ENCODE measurements at regions not wholly inside any gene's neighbourhood (a gene's known extent, or its start where the extent isn't known, plus 50 kb on each side); places are given as distances from the start of the nearest gene placed in this dataset.

DNA sequence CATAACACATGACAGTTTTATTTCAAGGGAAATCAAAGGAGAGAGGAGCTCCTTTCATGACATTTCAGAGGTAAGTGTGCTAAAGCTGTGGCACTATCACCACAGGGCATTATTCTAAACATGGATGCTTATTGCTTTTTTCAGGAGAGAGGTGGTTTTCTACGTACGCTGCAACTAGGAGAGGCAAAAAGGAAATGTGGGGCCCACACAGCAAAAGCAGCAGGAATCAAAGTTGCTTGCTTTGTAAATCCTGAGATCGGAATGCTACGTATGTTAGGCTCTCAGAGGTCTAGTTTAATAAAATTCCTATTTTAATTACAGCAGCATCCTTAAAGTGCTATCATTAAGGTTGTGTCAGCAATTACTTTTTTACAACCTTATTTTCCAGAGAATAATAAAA is 55.0 kb upstream of the GRIP1 start (continued):
- TF ChIP-seq, protein P1, sequence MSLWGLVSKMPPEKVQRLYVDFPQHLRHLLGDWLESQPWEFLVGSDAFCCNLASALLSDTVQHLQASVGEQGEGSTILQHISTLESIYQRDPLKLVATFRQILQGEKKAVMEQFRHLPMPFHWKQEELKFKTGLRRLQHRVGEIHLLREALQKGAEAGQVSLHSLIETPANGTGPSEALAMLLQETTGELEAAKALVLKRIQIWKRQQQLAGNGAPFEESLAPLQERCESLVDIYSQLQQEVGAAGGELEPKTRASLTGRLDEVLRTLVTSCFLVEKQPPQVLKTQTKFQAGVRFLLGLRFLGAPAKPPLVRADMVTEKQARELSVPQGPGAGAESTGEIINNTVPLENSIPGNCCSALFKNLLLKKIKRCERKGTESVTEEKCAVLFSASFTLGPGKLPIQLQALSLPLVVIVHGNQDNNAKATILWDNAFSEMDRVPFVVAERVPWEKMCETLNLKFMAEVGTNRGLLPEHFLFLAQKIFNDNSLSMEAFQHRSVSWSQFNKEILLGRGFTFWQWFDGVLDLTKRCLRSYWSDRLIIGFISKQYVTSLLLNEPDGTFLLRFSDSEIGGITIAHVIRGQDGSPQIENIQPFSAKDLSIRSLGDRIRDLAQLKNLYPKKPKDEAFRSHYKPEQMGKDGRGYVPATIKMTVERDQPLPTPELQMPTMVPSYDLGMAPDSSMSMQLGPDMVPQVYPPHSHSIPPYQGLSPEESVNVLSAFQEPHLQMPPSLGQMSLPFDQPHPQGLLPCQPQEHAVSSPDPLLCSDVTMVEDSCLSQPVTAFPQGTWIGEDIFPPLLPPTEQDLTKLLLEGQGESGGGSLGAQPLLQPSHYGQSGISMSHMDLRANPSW (CRISPR knock-in tag; conservative IDR thresholded peaks at IDR 0.05; ENCODE audit: low read depth) = no peak
- TF ChIP-seq, protein P2, sequence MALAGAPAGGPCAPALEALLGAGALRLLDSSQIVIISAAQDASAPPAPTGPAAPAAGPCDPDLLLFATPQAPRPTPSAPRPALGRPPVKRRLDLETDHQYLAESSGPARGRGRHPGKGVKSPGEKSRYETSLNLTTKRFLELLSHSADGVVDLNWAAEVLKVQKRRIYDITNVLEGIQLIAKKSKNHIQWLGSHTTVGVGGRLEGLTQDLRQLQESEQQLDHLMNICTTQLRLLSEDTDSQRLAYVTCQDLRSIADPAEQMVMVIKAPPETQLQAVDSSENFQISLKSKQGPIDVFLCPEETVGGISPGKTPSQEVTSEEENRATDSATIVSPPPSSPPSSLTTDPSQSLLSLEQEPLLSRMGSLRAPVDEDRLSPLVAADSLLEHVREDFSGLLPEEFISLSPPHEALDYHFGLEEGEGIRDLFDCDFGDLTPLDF (CRISPR knock-in tag; IDR thresholded peaks at IDR 0.05) = no peak
- TF ChIP-seq, protein P3, sequence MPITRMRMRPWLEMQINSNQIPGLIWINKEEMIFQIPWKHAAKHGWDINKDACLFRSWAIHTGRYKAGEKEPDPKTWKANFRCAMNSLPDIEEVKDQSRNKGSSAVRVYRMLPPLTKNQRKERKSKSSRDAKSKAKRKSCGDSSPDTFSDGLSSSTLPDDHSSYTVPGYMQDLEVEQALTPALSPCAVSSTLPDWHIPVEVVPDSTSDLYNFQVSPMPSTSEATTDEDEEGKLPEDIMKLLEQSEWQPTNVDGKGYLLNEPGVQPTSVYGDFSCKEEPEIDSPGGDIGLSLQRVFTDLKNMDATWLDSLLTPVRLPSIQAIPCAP (CRISPR knock-in tag; IDR thresholded peaks at IDR 0.05) = no peak

DNA sequence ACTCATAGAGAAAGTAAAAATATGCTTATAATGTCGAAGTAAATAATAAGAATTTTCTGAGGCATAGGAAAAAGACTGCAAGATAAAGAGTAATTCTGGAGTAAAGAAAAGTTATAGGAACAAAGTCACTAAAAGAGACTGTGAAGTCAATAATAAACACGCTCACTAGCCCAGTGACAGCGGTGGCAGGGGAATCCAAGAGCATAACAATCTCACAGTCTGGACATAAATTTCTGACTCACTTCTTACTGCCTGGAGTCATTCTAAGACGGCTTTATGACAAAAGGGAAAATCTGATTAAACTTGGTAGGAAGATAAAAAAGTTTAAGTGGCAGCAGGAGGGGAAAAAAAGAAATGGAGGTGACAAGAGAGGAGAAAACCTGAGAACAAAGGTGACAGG is 56.4 kb upstream of the GRIP1 start:
- ATAC-seq (no peak), DNase-seq (ENCODE audit: low spot score) (no peak)
- Mint-ChIP-seq H3K4me3 (no peak overlapping the region), H3K27ac (no peak overlapping the region), H3K4me1 (peaks cover 15% of the 10 kb centered on the region), H3K36me3 (no peaks in the 10 kb centered on the region), H3K27me3 (ENCODE audit: low read depth) (no peaks in the 10 kb centered on the region), H3K9me3 (peaks cover 5% of the 10 kb centered on the region)
- ChIA-PET CTCF (no interaction called here), POLR2A (no interaction called here)
- TF ChIP-seq ZNF263 (CRISPR knock-in tag; IDR thresholded peaks at IDR 0.05; ENCODE audit: low read depth) = no peak
- TF ChIP-seq, protein P4, sequence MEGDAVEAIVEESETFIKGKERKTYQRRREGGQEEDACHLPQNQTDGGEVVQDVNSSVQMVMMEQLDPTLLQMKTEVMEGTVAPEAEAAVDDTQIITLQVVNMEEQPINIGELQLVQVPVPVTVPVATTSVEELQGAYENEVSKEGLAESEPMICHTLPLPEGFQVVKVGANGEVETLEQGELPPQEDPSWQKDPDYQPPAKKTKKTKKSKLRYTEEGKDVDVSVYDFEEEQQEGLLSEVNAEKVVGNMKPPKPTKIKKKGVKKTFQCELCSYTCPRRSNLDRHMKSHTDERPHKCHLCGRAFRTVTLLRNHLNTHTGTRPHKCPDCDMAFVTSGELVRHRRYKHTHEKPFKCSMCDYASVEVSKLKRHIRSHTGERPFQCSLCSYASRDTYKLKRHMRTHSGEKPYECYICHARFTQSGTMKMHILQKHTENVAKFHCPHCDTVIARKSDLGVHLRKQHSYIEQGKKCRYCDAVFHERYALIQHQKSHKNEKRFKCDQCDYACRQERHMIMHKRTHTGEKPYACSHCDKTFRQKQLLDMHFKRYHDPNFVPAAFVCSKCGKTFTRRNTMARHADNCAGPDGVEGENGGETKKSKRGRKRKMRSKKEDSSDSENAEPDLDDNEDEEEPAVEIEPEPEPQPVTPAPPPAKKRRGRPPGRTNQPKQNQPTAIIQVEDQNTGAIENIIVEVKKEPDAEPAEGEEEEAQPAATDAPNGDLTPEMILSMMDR (IDR thresholded peaks at IDR 0.05) = no peak
- TF ChIP-seq TCF7 (CRISPR knock-in tag; IDR thresholded peaks at IDR 0.05; ENCODE audit: low read depth) = no peak
- TF ChIP-seq, protein P2 (CRISPR knock-in tag; IDR thresholded peaks at IDR 0.05) = no peak

DNA sequence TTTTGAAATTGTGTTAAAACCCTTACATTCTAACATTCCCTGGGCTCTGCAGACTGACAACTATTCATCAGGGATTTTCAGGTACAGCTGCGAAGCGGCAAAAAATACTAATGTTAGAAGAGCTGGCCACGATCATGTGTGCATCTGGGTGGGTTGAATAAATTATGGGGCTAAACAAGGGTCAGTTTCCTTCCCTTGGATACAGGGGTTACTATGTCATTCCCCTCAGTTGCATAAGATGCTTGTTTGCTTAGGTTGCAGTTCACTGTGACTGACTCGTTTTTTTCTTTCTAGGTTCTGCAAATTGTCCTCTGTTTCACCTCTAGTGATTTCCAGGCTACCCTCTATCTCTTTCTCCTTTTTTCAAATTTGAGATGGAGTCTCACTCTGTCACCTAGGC is 58.1 kb upstream of the GRIP1 start:
- Mint-ChIP-seq H3K4me3 (no peak overlapping the region), H3K27ac (no peak overlapping the region), H3K9me3 (peaks cover 5% of the 10 kb centered on the region), H3K4me1 (peaks cover 15% of the 10 kb centered on the region), H3K27me3 (ENCODE audit: low read depth) (no peaks in the 10 kb centered on the region), H3K36me3 (no peaks in the 10 kb centered on the region)
- CTCF ChIA-PET = no interaction called here
- TF ChIP-seq, protein P5, sequence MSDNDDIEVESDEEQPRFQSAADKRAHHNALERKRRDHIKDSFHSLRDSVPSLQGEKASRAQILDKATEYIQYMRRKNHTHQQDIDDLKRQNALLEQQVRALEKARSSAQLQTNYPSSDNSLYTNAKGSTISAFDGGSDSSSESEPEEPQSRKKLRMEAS (CRISPR knock-in tag; IDR thresholded peaks at IDR 0.05) = no peak
- DNase-seq (ENCODE audit: low spot score) (no peak), ATAC-seq (no peak)
- POLR2A ChIA-PET = no interaction called here

DNA sequence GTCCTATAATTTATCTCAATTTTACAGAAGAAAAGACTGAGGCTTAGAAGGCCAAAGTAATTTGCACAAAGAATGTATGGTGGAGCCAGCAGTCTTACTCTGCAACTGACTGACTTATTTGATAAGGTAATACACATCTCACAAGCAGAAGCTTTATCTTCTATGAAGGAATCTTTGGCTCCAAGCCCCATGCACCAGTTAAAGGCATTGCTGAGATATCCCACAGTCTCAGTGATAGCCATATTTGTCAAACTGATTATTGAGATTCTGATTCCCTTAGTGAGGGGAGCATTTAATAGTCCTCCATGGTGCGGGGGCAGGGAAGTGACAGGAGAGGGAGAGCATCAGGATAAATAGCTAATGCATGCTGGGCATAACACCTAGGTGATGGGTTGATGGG is 60.4 kb upstream of the GRIP1 start:
- Mint-ChIP-seq H3K27me3 (ENCODE audit: low read depth) (no peaks in the 10 kb centered on the region), H3K4me3 (no peak overlapping the region), H3K36me3 (no peaks in the 10 kb centered on the region), H3K4me1 (peaks cover 2% of the 10 kb centered on the region), H3K9me3 (peaks cover 5% of the 10 kb centered on the region), H3K27ac (no peak overlapping the region)
- ATAC-seq (no peak), DNase-seq (ENCODE audit: low spot score) (no peak)
- ChIA-PET POLR2A (no interaction called here), CTCF (no interaction called here)
- TF ChIP-seq MXD4 (CRISPR knock-in tag; IDR thresholded peaks at IDR 0.05; ENCODE audit: borderline replicate concordance) = no peak
- no peak for TF ChIP-seq FOXJ3 (CRISPR knock-in tag; IDR thresholded peaks at IDR 0.05; ENCODE audit: borderline replicate concordance)
- TF ChIP-seq ELF4 (CRISPR knock-in tag; IDR thresholded peaks at IDR 0.05; ENCODE audit: low read depth) = no peak
- TF ChIP-seq HMGA2 (CRISPR knock-in tag; IDR thresholded peaks at IDR 0.05) = no peak
- TF ChIP-seq EMX1 (CRISPR knock-in tag; IDR thresholded peaks at IDR 0.05) = no peak
- TF ChIP-seq GABPB1 (CRISPR knock-in tag; IDR thresholded peaks at IDR 0.05) = no peak
- no peak for TF ChIP-seq ESRRA (CRISPR knock-in tag; IDR thresholded peaks at IDR 0.05; ENCODE audit: borderline replicate concordance)
- TF ChIP-seq, protein P6, sequence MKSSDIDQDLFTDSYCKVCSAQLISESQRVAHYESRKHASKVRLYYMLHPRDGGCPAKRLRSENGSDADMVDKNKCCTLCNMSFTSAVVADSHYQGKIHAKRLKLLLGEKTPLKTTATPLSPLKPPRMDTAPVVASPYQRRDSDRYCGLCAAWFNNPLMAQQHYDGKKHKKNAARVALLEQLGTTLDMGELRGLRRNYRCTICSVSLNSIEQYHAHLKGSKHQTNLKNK (CRISPR knock-in tag; IDR thresholded peaks at IDR 0.05) = no peak
- TF ChIP-seq SP1 (CRISPR knock-in tag; conservative IDR thresholded peaks at IDR 0.05) = no peak
- TF ChIP-seq JUN (CRISPR knock-in tag; IDR thresholded peaks at IDR 0.05) = no peak
- TF ChIP-seq, protein P7, sequence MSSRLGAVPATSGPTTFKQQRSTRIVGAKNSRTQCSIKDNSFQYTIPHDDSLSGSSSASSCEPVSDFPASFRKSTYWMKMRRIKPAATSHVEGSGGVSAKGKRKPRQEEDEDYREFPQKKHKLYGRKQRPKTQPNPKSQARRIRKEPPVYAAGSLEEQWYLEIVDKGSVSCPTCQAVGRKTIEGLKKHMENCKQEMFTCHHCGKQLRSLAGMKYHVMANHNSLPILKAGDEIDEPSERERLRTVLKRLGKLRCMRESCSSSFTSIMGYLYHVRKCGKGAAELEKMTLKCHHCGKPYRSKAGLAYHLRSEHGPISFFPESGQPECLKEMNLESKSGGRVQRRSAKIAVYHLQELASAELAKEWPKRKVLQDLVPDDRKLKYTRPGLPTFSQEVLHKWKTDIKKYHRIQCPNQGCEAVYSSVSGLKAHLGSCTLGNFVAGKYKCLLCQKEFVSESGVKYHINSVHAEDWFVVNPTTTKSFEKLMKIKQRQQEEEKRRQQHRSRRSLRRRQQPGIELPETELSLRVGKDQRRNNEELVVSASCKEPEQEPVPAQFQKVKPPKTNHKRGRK (CRISPR knock-in tag; IDR thresholded peaks at IDR 0.05; ENCODE audit: borderline replicate concordance) = no peak
- TF ChIP-seq NR1H2 (CRISPR knock-in tag; IDR thresholded peaks at IDR 0.05) = no peak
